GM23338 (cell line): ENCODE measurements at regions not wholly inside any gene's neighbourhood (a gene's known extent, or its start where the extent isn't known, plus 50 kb on each side); places are given as distances from the start of the nearest gene placed in this dataset.

ENCODE experiments used
- CREB1 ChIP-seq: fragments of 250-450 bp; sonication (Bioruptor Pico); IDR thresholded peaks from 2 replicates; pipeline ENCODE4 v1.5.0; 2020; ENCODE audit warnings: low read depth, mild to moderate bottlenecking, moderate library complexity
- EZH2 ChIP-seq: fragments of 200-600 bp; sonication (generic); IDR thresholded peaks from one replicate; pipeline ENCODE4 v1.8.0; 2017; ENCODE audit warnings: antibody characterized with exemption, mild to moderate bottlenecking, low read depth; ENCODE audit not compliant: unreplicated experiment
- EZH2phosphoT487 ChIP-seq: fragments of 200-600 bp; sonication (generic); IDR thresholded peaks from one replicate; pipeline ENCODE4 v1.8.1; 2018; ENCODE audit warnings: antibody characterized with exemption; ENCODE audit not compliant: unreplicated experiment
- POLR2AphosphoS5 ChIP-seq: IDR thresholded peaks from 2 replicates; pipeline ENCODE4 v1.6.1; 2016; ENCODE audit warnings: antibody characterized with exemption, low read depth
- ZNF114 ChIP-seq: fragments of 250-450 bp; sonication (Bioruptor Pico); IDR thresholded peaks from 2 replicates; pipeline ENCODE4 v1.5.0; 2020; ENCODE audit warnings: mild to moderate bottlenecking, moderate library complexity
- TF ChIP-seq, protein P1 (sequence below): IDR thresholded peaks from one replicate; pipeline ENCODE4 v1.6.1; 2018; ENCODE audit warnings: antibody characterized with exemption; ENCODE audit not compliant: unreplicated experiment
- TF ChIP-seq, protein P2 (sequence below), 2 experiments: fragments of 200-600 bp in 1 of 2; sonication (generic) in 1 of 2; conservative IDR thresholded peaks; 2 replicates each; pipeline versions ENCODE4 v1.5.1 to v1.6.1; 2016 to 2017; ENCODE audit warnings: antibody characterized with exemption in 2 of 2, low read depth in 2 of 2, mild to moderate bottlenecking in 2 of 2, moderate library complexity in 1 of 2
- TF ChIP-seq, protein P3 (sequence below): IDR thresholded peaks from 2 replicates; pipeline ENCODE4 v1.6.1; 2016; ENCODE audit warnings: antibody characterized with exemption

DNA sequence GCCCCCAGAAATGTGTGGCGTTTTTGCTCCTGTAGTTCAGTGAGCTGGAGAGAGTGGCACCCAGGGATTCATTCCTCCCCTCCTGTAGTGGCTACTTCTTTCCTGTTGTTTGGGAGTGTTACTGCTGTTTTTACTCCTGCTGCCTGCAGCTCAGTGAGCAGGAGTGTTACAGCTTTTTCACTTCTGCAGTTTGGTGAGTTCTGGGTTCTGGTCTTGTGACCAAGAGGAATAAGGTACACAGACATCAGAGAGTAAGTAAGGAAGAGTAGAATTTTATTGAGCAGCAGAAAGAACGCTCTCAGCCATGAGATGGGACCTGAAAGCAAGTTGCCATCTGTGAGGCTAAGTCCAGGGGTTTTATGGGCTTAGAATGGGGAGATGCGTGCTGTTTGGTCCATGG is 966.3 kb upstream of the CITED2 start:
- TF ChIP-seq, protein P1, sequence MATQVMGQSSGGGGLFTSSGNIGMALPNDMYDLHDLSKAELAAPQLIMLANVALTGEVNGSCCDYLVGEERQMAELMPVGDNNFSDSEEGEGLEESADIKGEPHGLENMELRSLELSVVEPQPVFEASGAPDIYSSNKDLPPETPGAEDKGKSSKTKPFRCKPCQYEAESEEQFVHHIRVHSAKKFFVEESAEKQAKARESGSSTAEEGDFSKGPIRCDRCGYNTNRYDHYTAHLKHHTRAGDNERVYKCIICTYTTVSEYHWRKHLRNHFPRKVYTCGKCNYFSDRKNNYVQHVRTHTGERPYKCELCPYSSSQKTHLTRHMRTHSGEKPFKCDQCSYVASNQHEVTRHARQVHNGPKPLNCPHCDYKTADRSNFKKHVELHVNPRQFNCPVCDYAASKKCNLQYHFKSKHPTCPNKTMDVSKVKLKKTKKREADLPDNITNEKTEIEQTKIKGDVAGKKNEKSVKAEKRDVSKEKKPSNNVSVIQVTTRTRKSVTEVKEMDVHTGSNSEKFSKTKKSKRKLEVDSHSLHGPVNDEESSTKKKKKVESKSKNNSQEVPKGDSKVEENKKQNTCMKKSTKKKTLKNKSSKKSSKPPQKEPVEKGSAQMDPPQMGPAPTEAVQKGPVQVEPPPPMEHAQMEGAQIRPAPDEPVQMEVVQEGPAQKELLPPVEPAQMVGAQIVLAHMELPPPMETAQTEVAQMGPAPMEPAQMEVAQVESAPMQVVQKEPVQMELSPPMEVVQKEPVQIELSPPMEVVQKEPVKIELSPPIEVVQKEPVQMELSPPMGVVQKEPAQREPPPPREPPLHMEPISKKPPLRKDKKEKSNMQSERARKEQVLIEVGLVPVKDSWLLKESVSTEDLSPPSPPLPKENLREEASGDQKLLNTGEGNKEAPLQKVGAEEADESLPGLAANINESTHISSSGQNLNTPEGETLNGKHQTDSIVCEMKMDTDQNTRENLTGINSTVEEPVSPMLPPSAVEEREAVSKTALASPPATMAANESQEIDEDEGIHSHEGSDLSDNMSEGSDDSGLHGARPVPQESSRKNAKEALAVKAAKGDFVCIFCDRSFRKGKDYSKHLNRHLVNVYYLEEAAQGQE: no peak
- TF ChIP-seq, protein P2, sequence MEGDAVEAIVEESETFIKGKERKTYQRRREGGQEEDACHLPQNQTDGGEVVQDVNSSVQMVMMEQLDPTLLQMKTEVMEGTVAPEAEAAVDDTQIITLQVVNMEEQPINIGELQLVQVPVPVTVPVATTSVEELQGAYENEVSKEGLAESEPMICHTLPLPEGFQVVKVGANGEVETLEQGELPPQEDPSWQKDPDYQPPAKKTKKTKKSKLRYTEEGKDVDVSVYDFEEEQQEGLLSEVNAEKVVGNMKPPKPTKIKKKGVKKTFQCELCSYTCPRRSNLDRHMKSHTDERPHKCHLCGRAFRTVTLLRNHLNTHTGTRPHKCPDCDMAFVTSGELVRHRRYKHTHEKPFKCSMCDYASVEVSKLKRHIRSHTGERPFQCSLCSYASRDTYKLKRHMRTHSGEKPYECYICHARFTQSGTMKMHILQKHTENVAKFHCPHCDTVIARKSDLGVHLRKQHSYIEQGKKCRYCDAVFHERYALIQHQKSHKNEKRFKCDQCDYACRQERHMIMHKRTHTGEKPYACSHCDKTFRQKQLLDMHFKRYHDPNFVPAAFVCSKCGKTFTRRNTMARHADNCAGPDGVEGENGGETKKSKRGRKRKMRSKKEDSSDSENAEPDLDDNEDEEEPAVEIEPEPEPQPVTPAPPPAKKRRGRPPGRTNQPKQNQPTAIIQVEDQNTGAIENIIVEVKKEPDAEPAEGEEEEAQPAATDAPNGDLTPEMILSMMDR (conservative IDR thresholded peaks at IDR 0.05; ENCODE audit: low read depth in 2 of 2): no peak
- TF ChIP-seq EZH2phosphoT487 (no peak), POLR2AphosphoS5 (no peak), EZH2 (no peak), ZNF114 (CRISPR knock-in tag) (no peak), CREB1 (CRISPR knock-in tag) (no peak)
- TF ChIP-seq, protein P3, sequence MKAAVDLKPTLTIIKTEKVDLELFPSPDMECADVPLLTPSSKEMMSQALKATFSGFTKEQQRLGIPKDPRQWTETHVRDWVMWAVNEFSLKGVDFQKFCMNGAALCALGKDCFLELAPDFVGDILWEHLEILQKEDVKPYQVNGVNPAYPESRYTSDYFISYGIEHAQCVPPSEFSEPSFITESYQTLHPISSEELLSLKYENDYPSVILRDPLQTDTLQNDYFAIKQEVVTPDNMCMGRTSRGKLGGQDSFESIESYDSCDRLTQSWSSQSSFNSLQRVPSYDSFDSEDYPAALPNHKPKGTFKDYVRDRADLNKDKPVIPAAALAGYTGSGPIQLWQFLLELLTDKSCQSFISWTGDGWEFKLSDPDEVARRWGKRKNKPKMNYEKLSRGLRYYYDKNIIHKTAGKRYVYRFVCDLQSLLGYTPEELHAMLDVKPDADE: no peak
